ENCODE measurements at regions not wholly inside any gene's neighbourhood (a gene's known extent, or its start where the extent isn't known, plus 50 kb on each side); places are given as distances from the start of the nearest gene placed in this dataset.

GRCh38 chr6:101224751-101225150 is 168.8 kb upstream of the GRIK2 start:
- no peak for TF ChIP-seq GATA2 (IDR thresholded peaks at IDR 0.05; ENCODE audit: low read depth, low read length)
- TF ChIP-seq GATA3 (IDR thresholded peaks at IDR 0.05; ENCODE audit: low read depth, low read length): no peak

All from SH-SY5Y (cell line).